ENCODE measurements at regions not wholly inside any gene's neighbourhood (a gene's known extent, or its start where the extent isn't known, plus 50 kb on each side); places are given as distances from the start of the nearest gene placed in this dataset.

GRCh38 chr3:34185301-34185700 lies 386.9 kb downstream of the PDCD6IP start:
- no peak for TF ChIP-seq CTCF (conservative IDR thresholded peaks at IDR 0.05)
- TF ChIP-seq ZFX (IDR thresholded peaks at IDR 0.05) = no peak
